Naive B cell (primary cell): ENCODE measurements at regions not wholly inside any gene's neighbourhood (a gene's known extent, or its start where the extent isn't known, plus 50 kb on each side); places are given as distances from the start of the nearest gene placed in this dataset.
"Not testable (repeated sequence)": the region's sequence is repeated elsewhere in the genome, so short reads cannot be mapped to it uniquely, and the experiment has no call there.

Experiments used
- ATAC-seq, 2 donors: fragments of 150-1000 bp; cut with Tn5 transposase; 2 replicates each; pipeline ENCODE4 v1.10.0; 2021; ENCODE audit warnings: low read depth in 2 of 2, mild to moderate bottlenecking in 2 of 2, moderate library complexity in 2 of 2
- DNase-seq: peaks from one replicate; pipeline ENCODE4 v3.0.0; 2022
- H3K27ac Mint-ChIP-seq, 6 donors: one replicate each; pipeline ENCODE4 v1.8.0; 2020 to 2022; ENCODE audit warnings: mild to moderate bottlenecking in 6 of 6, mixed read lengths in 6 of 6, moderate library complexity in 5 of 6, inconsistent platforms in 2 of 6
- H3K27me3 Mint-ChIP-seq, 3 donors: one replicate each; pipeline ENCODE4 v1.8.0; 2021 to 2022; ENCODE audit warnings: mixed read lengths in 3 of 3, mild to moderate bottlenecking in 1 of 3
- H3K36me3 Mint-ChIP-seq, 2 donors: one replicate each; pipeline ENCODE4 v1.8.0; 2020 to 2022; ENCODE audit warnings: mixed read lengths in 2 of 2, inconsistent platforms in 1 of 2, mild to moderate bottlenecking in 1 of 2
- H3K4me1 Mint-ChIP-seq, 3 donors: one replicate each; pipeline ENCODE4 v1.8.0; 2020 to 2022; ENCODE audit warnings: mixed read lengths in 3 of 3, inconsistent platforms in 1 of 3, mild to moderate bottlenecking in 1 of 3, moderate library complexity in 1 of 3
- H3K4me3 Mint-ChIP-seq, 8 donors: one replicate each; pipeline ENCODE4 v1.8.0; 2020 to 2022; ENCODE audit warnings: mild to moderate bottlenecking in 8 of 8, mixed read lengths in 8 of 8, moderate library complexity in 8 of 8, inconsistent platforms in 2 of 8
- H3K9me3 Mint-ChIP-seq, 7 donors: one replicate each; pipeline ENCODE4 v1.8.0; 2020 to 2022; ENCODE audit warnings: mixed read lengths in 7 of 7, mild to moderate bottlenecking in 5 of 7, inconsistent platforms in 2 of 7, moderate library complexity in 1 of 7

GRCh38 chr6:113668641-113669408 lies 188.3 kb upstream of the MARCKS start:
- no peak for ATAC-seq
- Mint-ChIP-seq H3K27ac (no peak overlapping the region), H3K4me1 (peaks cover 8 to 14% (median 13%) of the 10 kb centered on the region in 3 donors), H3K9me3 (no peaks in the 10 kb centered on the region), H3K27me3 (peaks cover 0 to 6% (median 0%) of the 10 kb centered on the region in 3 donors), H3K4me3 (no peak overlapping the region), H3K36me3 (no peaks in the 10 kb centered on the region)
- no peak for DNase-seq

GRCh38 chr6:113669606-113670005 lies 187.5 kb upstream of the MARCKS start:
- Mint-ChIP-seq H3K27ac (peak overlapping the region in 2 of 6 donors; percentile 29 to 42), H3K4me1 (peaks cover 8 to 14% (median 13%) of the 10 kb centered on the region in 3 donors), H3K4me3 (no peak overlapping the region), H3K27me3 (peaks cover 0 to 6% (median 0%) of the 10 kb centered on the region in 3 donors), H3K9me3 (no peaks in the 10 kb centered on the region), H3K36me3 (no peaks in the 10 kb centered on the region)
- ATAC-seq = no peak
- DNase-seq = no peak

DNA sequence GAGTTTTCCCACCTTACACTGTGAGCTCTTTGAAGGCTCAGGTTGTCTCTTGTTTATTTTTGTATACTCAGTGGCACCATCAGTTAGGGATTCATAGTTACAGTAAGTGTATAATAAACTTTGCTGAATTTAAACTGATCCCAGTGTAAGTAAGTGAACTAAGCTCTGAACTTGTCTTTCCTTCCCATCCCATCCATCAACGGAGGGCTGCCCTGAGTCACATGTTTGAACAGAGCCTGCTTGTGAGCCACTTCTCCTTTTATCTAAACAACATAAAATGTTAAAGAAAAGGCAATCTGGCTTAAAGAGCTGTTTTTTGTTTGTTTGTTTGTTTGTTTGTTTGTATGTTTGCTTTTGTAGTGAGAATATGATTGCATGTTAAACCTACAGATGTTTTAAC lies 185.7 kb upstream of the MARCKS start:
- ATAC-seq (peak in 1 of 2 donors; percentile 35), DNase-seq (no peak)
- Mint-ChIP-seq H3K9me3 (no peaks in the 10 kb centered on the region), H3K36me3 (no peaks in the 10 kb centered on the region), H3K4me1 (peaks cover 5 to 14% (median 13%) of the 10 kb centered on the region in 3 donors), H3K27me3 (peaks cover 0 to 6% (median 0%) of the 10 kb centered on the region in 3 donors), H3K27ac (peak overlapping the region in 1 of 6 donors; percentile 5), H3K4me3 (no peak overlapping the region)

DNA sequence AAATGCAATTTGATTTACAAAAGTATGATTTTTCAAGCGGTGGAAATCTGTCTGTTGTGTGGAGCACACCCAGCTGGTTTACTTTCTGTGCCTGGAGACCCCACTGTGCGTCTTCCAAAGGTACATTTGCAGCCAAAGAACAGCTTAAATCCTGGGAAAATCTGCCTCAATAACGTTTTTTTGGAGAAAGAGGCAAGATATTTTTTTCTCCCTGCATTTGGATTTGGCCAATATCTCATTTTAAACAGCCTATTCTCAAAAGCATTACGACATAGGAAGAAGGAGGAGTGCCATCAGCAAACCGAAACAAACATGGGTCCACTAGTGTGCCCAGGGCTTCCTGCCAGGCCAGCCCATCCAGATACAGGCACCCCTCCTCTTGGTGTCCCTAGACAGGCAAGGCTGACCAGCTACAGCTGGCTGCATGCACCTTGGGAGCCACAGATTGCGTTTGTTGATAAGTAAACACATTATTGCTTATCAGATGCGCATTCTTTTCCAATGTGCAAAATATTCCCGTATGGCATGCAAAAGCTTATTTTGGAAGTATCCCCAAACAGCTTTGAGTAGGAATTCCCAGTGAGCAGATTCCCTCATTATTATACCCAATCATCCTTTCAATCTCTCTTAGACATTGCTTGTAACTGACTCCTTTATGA lies 184.5 kb upstream of the MARCKS start:
- Mint-ChIP-seq H3K36me3 (no peaks in the 10 kb centered on the region), H3K27me3 (peaks cover 0 to 6% (median 0%) of the 10 kb centered on the region in 3 donors), H3K4me1 (peaks cover 5 to 14% (median 13%) of the 10 kb centered on the region in 3 donors), H3K9me3 (no peaks in the 10 kb centered on the region), H3K27ac (no peak overlapping the region), H3K4me3 (no peak overlapping the region)
- ATAC-seq (no peak), DNase-seq (no peak)

DNA sequence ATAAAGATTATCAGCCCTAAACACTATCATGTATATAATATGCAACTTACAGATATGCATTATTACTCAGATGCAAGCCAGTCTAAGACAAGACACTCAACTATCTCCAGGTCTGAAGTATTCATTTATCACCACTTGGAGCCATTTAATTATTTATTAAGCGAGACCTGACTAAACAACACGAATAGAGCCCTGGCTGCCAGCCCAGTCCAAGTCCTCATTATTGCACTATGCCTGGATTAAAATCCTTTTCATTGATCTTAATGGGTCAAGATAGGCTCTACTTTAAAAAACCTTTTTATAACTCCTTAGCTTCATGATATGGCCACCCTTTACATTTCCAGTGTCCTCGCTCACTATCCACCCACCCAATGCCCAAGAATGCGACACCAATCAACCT lies 183.1 kb upstream of the MARCKS start:
- H3K4me3 Mint-ChIP-seq = no peak overlapping the region
- no peaks in the 10 kb centered on the region for H3K9me3 Mint-ChIP-seq
- peaks cover 0 to 6% (median 0%) of the 10 kb centered on the region in 3 donors for H3K27me3 Mint-ChIP-seq
- no peak overlapping the region for H3K27ac Mint-ChIP-seq
- ATAC-seq (no peak), DNase-seq (no peak)
- peaks cover 5 to 13% (median 9%) of the 10 kb centered on the region in 3 donors for H3K4me1 Mint-ChIP-seq
- no peaks in the 10 kb centered on the region for H3K36me3 Mint-ChIP-seq

GRCh38 chr6:113676057-113676456 lies 181.1 kb upstream of the MARCKS start:
- Mint-ChIP-seq H3K27me3 (peaks cover 0 to 6% (median 0%) of the 10 kb centered on the region in 3 donors), H3K9me3 (no peaks in the 10 kb centered on the region), H3K4me3 (no peak overlapping the region), H3K36me3 (no peaks in the 10 kb centered on the region), H3K27ac (no peak overlapping the region), H3K4me1 (peaks cover 5 to 20% (median 15%) of the 10 kb centered on the region in 3 donors)
- no peak for DNase-seq
- ATAC-seq = no peak

DNA sequence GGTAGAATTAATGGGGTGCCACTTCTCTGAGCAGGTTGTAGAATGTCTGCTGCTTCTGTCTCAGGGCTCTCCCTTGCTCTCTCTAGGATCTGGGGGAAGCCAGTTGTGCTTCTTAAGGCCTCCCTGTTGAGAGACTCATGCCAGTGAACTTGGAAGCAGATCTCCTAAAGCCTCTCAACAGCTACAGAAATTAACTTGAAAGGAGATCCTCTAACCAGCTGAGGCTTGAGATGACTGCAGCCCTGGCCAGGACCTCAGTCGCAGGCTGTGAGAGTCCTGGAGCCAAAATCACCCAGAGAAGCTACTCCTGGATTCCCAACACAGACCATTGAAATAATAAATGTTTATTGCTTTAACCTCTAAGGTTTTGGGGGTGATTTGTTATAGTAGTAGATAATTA lies 180.2 kb upstream of the MARCKS start:
- Mint-ChIP-seq H3K4me3 (no peak overlapping the region), H3K36me3 (no peaks in the 10 kb centered on the region), H3K4me1 (peaks cover 5 to 16% (median 13%) of the 10 kb centered on the region in 3 donors), H3K27me3 (peaks cover 0 to 3% (median 0%) of the 10 kb centered on the region in 3 donors), H3K9me3 (no peaks in the 10 kb centered on the region), H3K27ac (no peak overlapping the region)
- no peak for ATAC-seq
- DNase-seq = no peak

DNA sequence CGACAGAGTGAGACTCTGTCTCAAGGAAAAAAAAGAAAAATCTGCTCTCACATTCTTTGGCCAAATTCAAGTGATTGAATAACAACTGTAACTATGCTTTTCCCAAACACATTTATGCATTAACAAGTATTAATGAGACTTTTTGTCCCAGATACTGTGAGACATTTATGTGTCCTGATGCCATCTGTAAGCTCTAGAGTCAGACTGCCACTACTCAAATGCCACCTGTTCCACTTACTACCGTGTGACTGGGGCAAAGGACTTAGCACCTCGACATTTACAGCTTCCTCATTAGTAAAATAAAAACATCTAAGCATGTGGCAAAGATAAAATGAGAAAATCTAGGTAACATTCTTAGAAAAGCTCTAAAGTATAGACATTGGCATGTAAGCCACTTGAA lies 178.1 kb upstream of the MARCKS start:
- DNase-seq = no peak
- Mint-ChIP-seq H3K4me3 (no peak overlapping the region), H3K27ac (peak overlapping the region in 1 of 6 donors; percentile 7), H3K9me3 (no peaks in the 10 kb centered on the region), H3K4me1 (peaks cover 7 to 23% (median 8%) of the 10 kb centered on the region in 3 donors), H3K36me3 (no peaks in the 10 kb centered on the region), H3K27me3 (no peaks in the 10 kb centered on the region)
- no peak for ATAC-seq

DNA sequence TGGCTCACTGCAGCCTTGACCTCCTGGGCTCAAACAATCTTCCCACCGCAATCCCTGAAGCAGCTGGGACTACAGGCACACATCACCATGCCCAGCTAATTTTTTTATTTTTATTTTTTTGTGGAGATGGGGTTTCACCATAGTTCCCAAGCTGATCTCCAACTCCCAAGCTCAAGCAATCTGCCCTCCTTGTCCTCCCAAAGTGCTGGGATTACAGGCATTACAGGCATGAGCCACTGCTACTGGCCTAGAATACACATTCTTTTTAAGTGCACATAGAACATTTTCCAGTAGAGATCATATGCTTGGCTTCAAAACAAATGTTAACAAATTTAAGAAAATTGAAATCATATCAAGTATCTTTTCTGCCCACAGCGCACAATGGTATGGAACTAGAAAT lies 176.8 kb upstream of the MARCKS start:
- peaks cover 0 to 3% (median 0%) of the 10 kb centered on the region in 7 donors for H3K9me3 Mint-ChIP-seq
- no peak overlapping the region for H3K27ac Mint-ChIP-seq
- DNase-seq = no peak
- H3K27me3 Mint-ChIP-seq = no peaks in the 10 kb centered on the region
- ATAC-seq = no peak
- no peak overlapping the region for H3K4me3 Mint-ChIP-seq
- H3K36me3 Mint-ChIP-seq = no peaks in the 10 kb centered on the region
- H3K4me1 Mint-ChIP-seq = peaks cover 15 to 31% (median 17%) of the 10 kb centered on the region in 3 donors

DNA sequence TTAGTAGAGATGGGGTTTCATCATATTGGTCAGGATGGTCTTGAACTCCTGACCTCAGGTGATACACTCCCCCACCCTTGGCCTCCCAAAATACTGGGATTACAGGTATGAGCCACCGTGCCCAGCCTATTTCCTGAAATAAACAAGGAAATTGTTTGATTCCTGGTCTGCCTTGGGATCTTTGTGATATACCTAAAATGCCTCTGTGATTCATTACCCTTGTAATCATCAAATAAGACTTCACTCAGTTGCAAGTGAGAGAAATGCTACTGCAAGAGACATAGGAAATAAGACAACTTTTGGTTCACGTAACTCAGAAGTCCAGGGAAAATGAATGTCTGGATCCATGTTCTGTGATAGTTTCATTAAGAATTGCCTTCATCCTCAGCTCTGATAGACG lies 173.2 kb upstream of the MARCKS start:
- peaks cover 15 to 31% (median 18%) of the 10 kb centered on the region in 3 donors for H3K4me1 Mint-ChIP-seq
- no peak for DNase-seq
- H3K4me3 Mint-ChIP-seq = no peak overlapping the region
- peaks cover 0 to 3% (median 0%) of the 10 kb centered on the region in 7 donors for H3K9me3 Mint-ChIP-seq
- H3K27ac Mint-ChIP-seq = peak overlapping the region in 1 of 6 donors; percentile 16
- ATAC-seq = no peak
- no peaks in the 10 kb centered on the region for H3K36me3 Mint-ChIP-seq
- no peaks in the 10 kb centered on the region for H3K27me3 Mint-ChIP-seq

- H3K4me1 Mint-ChIP-seq = peaks cover 15 to 31% (median 18%) of the 10 kb centered on the region in 3 donors
- H3K4me3 Mint-ChIP-seq = peak overlapping the region in 2 of 8 donors; percentile 43 to 54
- no peak for DNase-seq
- no peak for ATAC-seq
- no peak overlapping the region for H3K27ac Mint-ChIP-seq
- peaks cover 0 to 3% (median 0%) of the 10 kb centered on the region in 7 donors for H3K9me3 Mint-ChIP-seq
- H3K27me3 Mint-ChIP-seq = no peaks in the 10 kb centered on the region
- no peaks in the 10 kb centered on the region for H3K36me3 Mint-ChIP-seq
Observed at GRCh38 chr6:113684382-113684901, 172.7 kb upstream of the MARCKS start.

DNA sequence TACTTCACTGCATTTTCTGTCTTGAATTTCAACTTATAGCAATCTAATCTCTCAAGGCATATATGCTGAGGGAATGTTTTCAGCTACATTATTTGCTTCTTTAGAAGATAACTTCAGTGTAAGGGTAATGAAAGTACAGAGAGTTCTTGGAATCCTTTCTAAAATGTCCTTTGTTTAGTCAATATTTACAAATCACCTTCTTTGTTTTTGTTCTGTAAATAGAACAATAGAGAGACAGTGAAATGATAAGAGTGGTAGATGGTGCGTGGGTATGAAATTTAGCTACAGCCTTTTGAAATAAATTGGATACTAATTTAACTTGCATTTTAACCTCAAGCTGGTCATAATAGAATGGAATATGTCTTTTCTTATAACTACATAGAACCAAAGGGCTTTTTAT lies 171.1 kb upstream of the MARCKS start:
- no peak for ATAC-seq

GRCh38 chr6:113689620-113690019 lies 167.5 kb upstream of the MARCKS start:
- not testable (repeated sequence) for H3K9me3 Mint-ChIP-seq, DNase-seq, ATAC-seq, H3K27me3 Mint-ChIP-seq, H3K4me3 Mint-ChIP-seq, H3K27ac Mint-ChIP-seq, H3K36me3 Mint-ChIP-seq
- peaks cover 1 to 12% (median 2%) of the 10 kb centered on the region in 3 donors for H3K4me1 Mint-ChIP-seq

More for the DNA sequence above, 171.1 kb upstream of the MARCKS start:
- no peaks in the 10 kb centered on the region for H3K36me3 Mint-ChIP-seq
- no peaks in the 10 kb centered on the region for H3K27me3 Mint-ChIP-seq
- H3K27ac Mint-ChIP-seq = no peak overlapping the region
- DNase-seq = no peak
- peaks cover 0 to 3% (median 0%) of the 10 kb centered on the region in 7 donors for H3K9me3 Mint-ChIP-seq
- H3K4me1 Mint-ChIP-seq = peaks cover 8 to 25% (median 23%) of the 10 kb centered on the region in 3 donors
- no peak overlapping the region for H3K4me3 Mint-ChIP-seq
